ENCODE measurements at regions not wholly inside any gene's neighbourhood (a gene's known extent, or its start where the extent isn't known, plus 50 kb on each side); places are given as distances from the start of the nearest gene placed in this dataset.

GRCh38 chr5:45796959-45797553 lies 100.9 kb upstream of the HCN1 start:
- H3K27me3 ChIP-seq (replicated peaks in 2 of 5; ENCODE audit: control insufficient read depth in 4 of 5, insufficient read depth in 5 of 5, low read length in 4 of 5): no peaks in the 10 kb centered on the region
- peaks cover 0 to 17% (median 6%) of the 10 kb centered on the region in 5 experiments for H3K9me3 ChIP-seq (ENCODE audit: control extremely low read depth in 1 of 5, control insufficient read depth in 4 of 5, insufficient read depth in 2 of 5, low read depth in 1 of 5, low read length in 4 of 5)
- ChIA-PET CTCF (no interaction called here), POLR2A (no interaction called here)
- no peak overlapping the region for H3K27ac ChIP-seq (ENCODE audit: insufficient read depth in 1 of 2, low read depth in 1 of 2, low read length in 2 of 2, poor library complexity in 1 of 2, severe bottlenecking in 2 of 2)
- 78% methylated on average over 1 of the region's 1 CpG for WGBS (ENCODE audit: insufficient coverage)
- H3K4me1 ChIP-seq (ENCODE audit: control extremely low read depth in 1 of 4, control insufficient read depth in 4 of 4, insufficient read depth in 4 of 4, low read length in 3 of 4): no peaks in the 10 kb centered on the region
- peak in 1 of 3 donors; percentile 0 for DNase-seq
- H3K4me3 ChIP-seq (ENCODE audit: control insufficient read depth in 1 of 7, extremely low read depth in 1 of 7, insufficient read depth in 4 of 7, low read depth in 2 of 7, low read length in 6 of 7): no peak overlapping the region
- no peaks in the 10 kb centered on the region for H3K36me3 ChIP-seq (ENCODE audit: control insufficient read depth in 4 of 4, insufficient read depth in 4 of 4, low read length in 3 of 4)

- no peak for DNase-seq
- Histone ChIP-seq H3K4me3 (ENCODE audit: control insufficient read depth in 1 of 7, extremely low read depth in 1 of 7, insufficient read depth in 4 of 7, low read depth in 2 of 7, low read length in 6 of 7) (no peak overlapping the region), H3K27ac (ENCODE audit: insufficient read depth in 1 of 2, low read depth in 1 of 2, low read length in 2 of 2, poor library complexity in 1 of 2, severe bottlenecking in 2 of 2) (no peak overlapping the region), H3K36me3 (ENCODE audit: control insufficient read depth in 4 of 4, insufficient read depth in 4 of 4, low read length in 3 of 4) (no peaks in the 10 kb centered on the region), H3K9me3 (ENCODE audit: control extremely low read depth in 1 of 5, control insufficient read depth in 4 of 5, insufficient read depth in 2 of 5, low read depth in 1 of 5, low read length in 4 of 5) (peaks cover 0 to 7% (median 4%) of the 10 kb centered on the region in 5 experiments), H3K27me3 (replicated peaks in 2 of 5; ENCODE audit: control insufficient read depth in 4 of 5, insufficient read depth in 5 of 5, low read length in 4 of 5) (no peaks in the 10 kb centered on the region), H3K4me1 (ENCODE audit: control extremely low read depth in 1 of 4, control insufficient read depth in 4 of 4, insufficient read depth in 4 of 4, low read length in 3 of 4) (no peaks in the 10 kb centered on the region)
- ChIA-PET CTCF (no interaction called here), POLR2A (no interaction called here)
- WGBS (ENCODE audit: insufficient coverage): 88% methylated on average over 1 of the region's 1 CpG
Measured at GRCh38 chr5:45795458-45795857, 99.3 kb upstream of the HCN1 start.

GRCh38 chr5:45793638-45794532 lies 97.7 kb upstream of the HCN1 start:
- H3K36me3 ChIP-seq (ENCODE audit: control insufficient read depth in 4 of 4, insufficient read depth in 4 of 4, low read length in 3 of 4): no peaks in the 10 kb centered on the region
- H3K4me1 ChIP-seq (ENCODE audit: control extremely low read depth in 1 of 4, control insufficient read depth in 4 of 4, insufficient read depth in 4 of 4, low read length in 3 of 4): no peaks in the 10 kb centered on the region
- no peak overlapping the region for H3K27ac ChIP-seq (ENCODE audit: insufficient read depth in 1 of 2, low read depth in 1 of 2, low read length in 2 of 2, poor library complexity in 1 of 2, severe bottlenecking in 2 of 2)
- CTCF ChIA-PET: no interaction called here
- H3K9me3 ChIP-seq (ENCODE audit: control extremely low read depth in 1 of 5, control insufficient read depth in 4 of 5, insufficient read depth in 2 of 5, low read depth in 1 of 5, low read length in 4 of 5): no peaks in the 10 kb centered on the region
- WGBS (ENCODE audit: insufficient coverage): 98% methylated on average over 6 of the region's 9 CpGs
- no peak for DNase-seq
- H3K27me3 ChIP-seq (replicated peaks in 2 of 5; ENCODE audit: control insufficient read depth in 4 of 5, insufficient read depth in 5 of 5, low read length in 4 of 5): no peaks in the 10 kb centered on the region
- no peak overlapping the region for H3K4me3 ChIP-seq (ENCODE audit: control insufficient read depth in 1 of 7, extremely low read depth in 1 of 7, insufficient read depth in 4 of 7, low read depth in 2 of 7, low read length in 6 of 7)
- POLR2A ChIA-PET: no interaction called here

GRCh38 chr5:45779874-45780671 lies 83.9 kb upstream of the HCN1 start:
- H3K27me3 ChIP-seq (replicated peaks in 2 of 5; ENCODE audit: control insufficient read depth in 4 of 5, insufficient read depth in 5 of 5, low read length in 4 of 5): no peaks in the 10 kb centered on the region
- no peak overlapping the region for H3K27ac ChIP-seq (ENCODE audit: insufficient read depth in 1 of 2, low read depth in 1 of 2, low read length in 2 of 2, poor library complexity in 1 of 2, severe bottlenecking in 2 of 2)
- H3K9me3 ChIP-seq (ENCODE audit: control extremely low read depth in 1 of 5, control insufficient read depth in 4 of 5, insufficient read depth in 2 of 5, low read depth in 1 of 5, low read length in 4 of 5): no peaks in the 10 kb centered on the region
- ChIA-PET POLR2A (no interaction called here), CTCF (no interaction called here)
- no peaks in the 10 kb centered on the region for H3K36me3 ChIP-seq (ENCODE audit: control insufficient read depth in 4 of 4, insufficient read depth in 4 of 4, low read length in 3 of 4)
- no peaks in the 10 kb centered on the region for H3K4me1 ChIP-seq (ENCODE audit: control extremely low read depth in 1 of 4, control insufficient read depth in 4 of 4, insufficient read depth in 4 of 4, low read length in 3 of 4)
- no peak overlapping the region for H3K4me3 ChIP-seq (ENCODE audit: control insufficient read depth in 1 of 7, extremely low read depth in 1 of 7, insufficient read depth in 4 of 7, low read depth in 2 of 7, low read length in 6 of 7)
- DNase-seq: no peak
- 89% methylated on average over 1 of the region's 3 CpGs for WGBS (ENCODE audit: insufficient coverage)

- ChIA-PET POLR2A (no interaction called here), CTCF (no interaction called here)
- DNase-seq: no peak
- H3K36me3 ChIP-seq (ENCODE audit: control insufficient read depth in 4 of 4, insufficient read depth in 4 of 4, low read length in 3 of 4): no peaks in the 10 kb centered on the region
- WGBS (ENCODE audit: insufficient coverage): no CpG with 5 or more reads among the region's 1 CpG
- H3K4me3 ChIP-seq (ENCODE audit: control insufficient read depth in 1 of 7, extremely low read depth in 1 of 7, insufficient read depth in 4 of 7, low read depth in 2 of 7, low read length in 6 of 7): no peak overlapping the region
- no peaks in the 10 kb centered on the region for H3K9me3 ChIP-seq (ENCODE audit: control extremely low read depth in 1 of 5, control insufficient read depth in 4 of 5, insufficient read depth in 2 of 5, low read depth in 1 of 5, low read length in 4 of 5)
- no peaks in the 10 kb centered on the region for H3K27me3 ChIP-seq (replicated peaks in 2 of 5; ENCODE audit: control insufficient read depth in 4 of 5, insufficient read depth in 5 of 5, low read length in 4 of 5)
- no peak overlapping the region for H3K27ac ChIP-seq (ENCODE audit: insufficient read depth in 1 of 2, low read depth in 1 of 2, low read length in 2 of 2, poor library complexity in 1 of 2, severe bottlenecking in 2 of 2)
- no peaks in the 10 kb centered on the region for H3K4me1 ChIP-seq (ENCODE audit: control extremely low read depth in 1 of 4, control insufficient read depth in 4 of 4, insufficient read depth in 4 of 4, low read length in 3 of 4)
Measured at GRCh38 chr5:45774528-45774927, 78.3 kb upstream of the HCN1 start.

- Histone ChIP-seq H3K9me3 (ENCODE audit: control extremely low read depth in 1 of 5, control insufficient read depth in 4 of 5, insufficient read depth in 2 of 5, low read depth in 1 of 5, low read length in 4 of 5) (no peaks in the 10 kb centered on the region), H3K4me1 (ENCODE audit: control extremely low read depth in 1 of 4, control insufficient read depth in 4 of 4, insufficient read depth in 4 of 4, low read length in 3 of 4) (no peaks in the 10 kb centered on the region), H3K27ac (ENCODE audit: insufficient read depth in 1 of 2, low read depth in 1 of 2, low read length in 2 of 2, poor library complexity in 1 of 2, severe bottlenecking in 2 of 2) (no peak overlapping the region), H3K27me3 (replicated peaks in 2 of 5; ENCODE audit: control insufficient read depth in 4 of 5, insufficient read depth in 5 of 5, low read length in 4 of 5) (no peaks in the 10 kb centered on the region), H3K4me3 (ENCODE audit: control insufficient read depth in 1 of 7, extremely low read depth in 1 of 7, insufficient read depth in 4 of 7, low read depth in 2 of 7, low read length in 6 of 7) (no peak overlapping the region), H3K36me3 (ENCODE audit: control insufficient read depth in 4 of 4, insufficient read depth in 4 of 4, low read length in 3 of 4) (no peaks in the 10 kb centered on the region)
- DNase-seq: no peak
- WGBS (ENCODE audit: insufficient coverage): 86% methylated on average over 1 of the region's 3 CpGs
- POLR2A ChIA-PET: no interaction called here
- CTCF ChIA-PET: no interaction called here
Measured at GRCh38 chr5:45772402-45772801, 76.2 kb upstream of the HCN1 start.

GRCh38 chr5:45765561-45765960 lies 69.4 kb upstream of the HCN1 start:
- peaks cover 0 to 3% (median 1%) of the 10 kb centered on the region in 5 experiments for H3K9me3 ChIP-seq (ENCODE audit: control extremely low read depth in 1 of 5, control insufficient read depth in 4 of 5, insufficient read depth in 2 of 5, low read depth in 1 of 5, low read length in 4 of 5)
- H3K36me3 ChIP-seq (ENCODE audit: control insufficient read depth in 4 of 4, insufficient read depth in 4 of 4, low read length in 3 of 4): no peaks in the 10 kb centered on the region
- CTCF ChIA-PET: no interaction called here
- POLR2A ChIA-PET: no interaction called here
- H3K27me3 ChIP-seq (replicated peaks in 2 of 5; ENCODE audit: control insufficient read depth in 4 of 5, insufficient read depth in 5 of 5, low read length in 4 of 5): no peaks in the 10 kb centered on the region
- no peak for DNase-seq
- no peaks in the 10 kb centered on the region for H3K4me1 ChIP-seq (ENCODE audit: control extremely low read depth in 1 of 4, control insufficient read depth in 4 of 4, insufficient read depth in 4 of 4, low read length in 3 of 4)
- no peak overlapping the region for H3K4me3 ChIP-seq (ENCODE audit: control insufficient read depth in 1 of 7, extremely low read depth in 1 of 7, insufficient read depth in 4 of 7, low read depth in 2 of 7, low read length in 6 of 7)
- 81% methylated on average over 3 of the region's 3 CpGs for WGBS (ENCODE audit: insufficient coverage)
- no peak overlapping the region for H3K27ac ChIP-seq (ENCODE audit: insufficient read depth in 1 of 2, low read depth in 1 of 2, low read length in 2 of 2, poor library complexity in 1 of 2, severe bottlenecking in 2 of 2)
